C4-2B (cell line): ENCODE measurements at regions not wholly inside any gene's neighbourhood (a gene's known extent, or its start where the extent isn't known, plus 50 kb on each side); places are given as distances from the start of the nearest gene placed in this dataset.

ENCODE experiments used
- ZFX ChIP-seq: fragments of 450-650 bp; IDR thresholded peaks from 2 replicates; pipeline ENCODE4 v1.6.1; 2017
- TF ChIP-seq, protein P1 (sequence below): fragments of 450-650 bp; conservative IDR thresholded peaks from 2 replicates; pipeline ENCODE4 v1.5.1; 2017; ENCODE audit warnings: mild to moderate bottlenecking

GRCh38 chr20:10987651-10988383 lies 314.0 kb upstream of the JAG1 start:
- TF ChIP-seq ZFX = no peak
- TF ChIP-seq, protein P1, sequence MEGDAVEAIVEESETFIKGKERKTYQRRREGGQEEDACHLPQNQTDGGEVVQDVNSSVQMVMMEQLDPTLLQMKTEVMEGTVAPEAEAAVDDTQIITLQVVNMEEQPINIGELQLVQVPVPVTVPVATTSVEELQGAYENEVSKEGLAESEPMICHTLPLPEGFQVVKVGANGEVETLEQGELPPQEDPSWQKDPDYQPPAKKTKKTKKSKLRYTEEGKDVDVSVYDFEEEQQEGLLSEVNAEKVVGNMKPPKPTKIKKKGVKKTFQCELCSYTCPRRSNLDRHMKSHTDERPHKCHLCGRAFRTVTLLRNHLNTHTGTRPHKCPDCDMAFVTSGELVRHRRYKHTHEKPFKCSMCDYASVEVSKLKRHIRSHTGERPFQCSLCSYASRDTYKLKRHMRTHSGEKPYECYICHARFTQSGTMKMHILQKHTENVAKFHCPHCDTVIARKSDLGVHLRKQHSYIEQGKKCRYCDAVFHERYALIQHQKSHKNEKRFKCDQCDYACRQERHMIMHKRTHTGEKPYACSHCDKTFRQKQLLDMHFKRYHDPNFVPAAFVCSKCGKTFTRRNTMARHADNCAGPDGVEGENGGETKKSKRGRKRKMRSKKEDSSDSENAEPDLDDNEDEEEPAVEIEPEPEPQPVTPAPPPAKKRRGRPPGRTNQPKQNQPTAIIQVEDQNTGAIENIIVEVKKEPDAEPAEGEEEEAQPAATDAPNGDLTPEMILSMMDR = no peak
